Posterior vena cava (tissue), 2 donors: ENCODE measurements at regions not wholly inside any gene's neighbourhood (a gene's known extent, or its start where the extent isn't known, plus 50 kb on each side); places are given as distances from the start of the nearest gene placed in this dataset.
"Not testable (repeated sequence)": the region's sequence is repeated elsewhere in the genome, so short reads cannot be mapped to it uniquely, and the experiment has no call there.

Experiments
- DNase-seq: peaks from one replicate; pipeline ENCODE4 v3.0.0-alpha.2; 2020; ENCODE audit warnings: low spot score
- intact Hi-C, 2 donors: fragments of 100-400 bp; cut with DNase I; formaldehyde crosslinking; loops; one replicate each; pipeline versions ENCODE4 v1.14.1 to v1.14.2; 2022 to 2023
- donor health status: DM: yes; HTN: yes; CAD: no.
- donor health status: DM: yes; HTN: yes; CAD: no.

DNA sequence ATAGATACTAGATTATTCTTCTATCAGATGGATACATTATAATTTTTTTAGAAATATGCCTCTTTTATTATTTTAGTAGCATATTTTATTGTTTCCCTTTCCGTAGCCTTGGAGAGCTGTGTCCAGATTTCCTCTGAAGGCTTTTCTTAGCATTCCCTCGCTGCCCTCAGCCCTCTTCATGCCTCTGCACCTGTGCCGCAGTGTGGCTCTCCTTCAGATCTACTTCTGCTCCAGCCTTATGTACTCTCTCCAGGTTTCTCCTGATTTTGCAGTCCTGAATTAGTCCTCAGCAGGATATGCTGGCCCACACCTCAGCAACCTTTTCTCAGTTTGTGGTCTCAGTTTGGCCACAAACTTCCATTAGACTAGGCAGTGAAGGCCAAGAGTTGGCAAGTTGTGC is 1052.0 kb downstream of the TAF11L14 start:
- DNase-seq: no peak
- intact Hi-C loops: no loop called here

DNA sequence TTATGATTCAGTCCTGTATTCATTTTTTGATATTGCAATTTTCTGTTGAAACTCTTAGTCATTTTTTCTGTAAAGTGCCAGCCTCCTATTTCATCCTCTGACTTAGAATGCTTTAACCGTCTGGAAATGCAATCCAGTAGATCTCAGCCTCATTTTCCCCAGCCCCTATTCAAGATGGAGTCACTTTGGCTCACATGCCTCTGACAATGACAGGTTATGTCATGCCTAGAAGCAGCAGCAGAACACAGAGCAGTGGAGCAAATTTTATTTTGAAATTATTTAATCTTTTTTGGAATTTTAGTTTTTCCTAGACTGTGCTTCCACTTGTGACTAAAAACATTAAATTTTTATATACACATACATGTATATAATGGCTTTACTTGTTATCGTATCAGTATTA is 1053.2 kb downstream of the TAF11L14 start:
- DNase-seq: no peak
- intact Hi-C loops: no loop called here

DNA sequence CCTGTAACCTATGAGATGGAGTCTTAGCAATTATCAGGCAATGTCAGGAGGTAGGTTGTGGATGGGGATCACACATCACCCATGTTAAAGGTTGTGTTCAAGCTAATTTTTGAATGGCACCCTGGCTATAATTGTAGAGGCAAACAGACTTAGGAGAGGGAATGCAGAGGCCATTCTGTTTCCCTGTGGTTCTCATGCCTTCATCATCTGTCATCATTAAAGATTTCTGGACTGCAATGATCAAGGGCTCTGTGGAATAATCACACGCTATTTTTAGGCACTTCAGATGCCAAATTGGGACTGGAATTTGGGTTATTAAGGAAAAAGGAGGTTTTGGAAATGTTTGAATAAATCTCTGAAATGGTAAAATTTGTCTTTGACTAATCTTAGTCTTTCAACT is 1065.4 kb downstream of the TAF11L14 start:
- intact Hi-C loops: no loop called here

DNA sequence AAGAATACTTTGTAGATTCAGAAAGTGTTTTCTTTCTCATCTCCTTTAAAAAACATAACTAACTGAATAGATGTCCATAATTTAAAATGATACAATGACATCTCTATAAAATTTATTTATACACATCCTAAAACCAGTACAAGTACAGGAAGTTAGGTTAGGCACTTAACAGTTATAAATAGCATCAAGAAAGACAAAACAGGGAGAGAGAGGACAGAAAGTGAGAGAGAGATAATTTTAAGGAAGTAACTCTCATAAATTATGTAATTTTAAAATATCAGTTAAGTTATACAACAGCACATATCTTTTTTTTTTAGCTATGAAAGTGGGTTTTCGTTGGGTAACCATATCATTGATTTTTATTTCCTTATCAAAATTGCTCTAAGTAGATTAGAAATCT is 1068.6 kb downstream of the TAF11L14 start:
- DNase-seq: no peak
- intact Hi-C loops: no loop called here

More for the DNA sequence above, 1065.4 kb downstream of the TAF11L14 start:
- no peak for DNase-seq

DNA sequence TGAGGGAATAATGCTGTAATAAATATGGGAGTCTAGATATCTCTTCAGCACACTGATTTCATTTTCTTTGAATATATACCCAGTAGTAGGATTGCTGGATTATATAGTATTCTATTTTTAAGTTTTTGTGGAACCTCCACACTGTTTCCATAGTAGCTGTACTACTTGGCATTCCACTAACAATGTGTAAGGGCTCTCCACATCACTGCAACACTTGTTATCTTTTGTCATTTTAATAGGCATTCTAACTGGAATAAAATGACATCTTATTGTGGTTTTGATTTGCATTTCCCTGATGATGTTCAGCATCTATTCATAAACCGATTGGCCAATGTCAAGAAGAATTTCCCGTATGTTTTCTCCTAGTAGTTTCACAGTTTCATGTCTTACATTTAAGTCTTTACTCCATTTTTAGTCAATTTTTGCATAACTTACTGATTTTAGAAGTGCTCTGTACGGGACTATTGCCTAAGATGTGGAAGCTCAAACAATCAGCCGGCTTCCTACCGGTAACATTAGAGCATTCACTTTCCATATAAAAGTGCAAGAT is 1078.8 kb downstream of the TAF11L14 start:
- intact Hi-C loops: no loop called here
- DNase-seq: no peak

DNA sequence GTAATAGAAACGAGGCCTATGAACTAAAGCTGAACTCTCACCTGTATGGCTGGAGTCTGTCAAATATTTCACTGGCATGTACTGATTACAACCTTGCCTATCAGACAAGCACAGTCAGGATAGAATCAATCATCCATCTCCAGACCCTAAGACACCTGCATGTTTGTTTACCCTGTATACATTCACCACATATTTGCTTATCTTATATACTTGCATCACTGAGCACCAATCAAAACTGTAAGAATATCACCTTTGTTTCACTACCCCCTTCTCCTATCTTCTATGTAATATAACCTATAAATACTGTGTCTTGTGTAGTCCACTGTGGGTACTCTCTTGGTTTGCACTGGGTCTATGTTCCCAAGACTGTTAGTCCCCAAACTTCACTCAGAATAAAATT is 1085.7 kb downstream of the TAF11L14 start:
- DNase-seq: no peak
- intact Hi-C loops: no loop called here

DNA sequence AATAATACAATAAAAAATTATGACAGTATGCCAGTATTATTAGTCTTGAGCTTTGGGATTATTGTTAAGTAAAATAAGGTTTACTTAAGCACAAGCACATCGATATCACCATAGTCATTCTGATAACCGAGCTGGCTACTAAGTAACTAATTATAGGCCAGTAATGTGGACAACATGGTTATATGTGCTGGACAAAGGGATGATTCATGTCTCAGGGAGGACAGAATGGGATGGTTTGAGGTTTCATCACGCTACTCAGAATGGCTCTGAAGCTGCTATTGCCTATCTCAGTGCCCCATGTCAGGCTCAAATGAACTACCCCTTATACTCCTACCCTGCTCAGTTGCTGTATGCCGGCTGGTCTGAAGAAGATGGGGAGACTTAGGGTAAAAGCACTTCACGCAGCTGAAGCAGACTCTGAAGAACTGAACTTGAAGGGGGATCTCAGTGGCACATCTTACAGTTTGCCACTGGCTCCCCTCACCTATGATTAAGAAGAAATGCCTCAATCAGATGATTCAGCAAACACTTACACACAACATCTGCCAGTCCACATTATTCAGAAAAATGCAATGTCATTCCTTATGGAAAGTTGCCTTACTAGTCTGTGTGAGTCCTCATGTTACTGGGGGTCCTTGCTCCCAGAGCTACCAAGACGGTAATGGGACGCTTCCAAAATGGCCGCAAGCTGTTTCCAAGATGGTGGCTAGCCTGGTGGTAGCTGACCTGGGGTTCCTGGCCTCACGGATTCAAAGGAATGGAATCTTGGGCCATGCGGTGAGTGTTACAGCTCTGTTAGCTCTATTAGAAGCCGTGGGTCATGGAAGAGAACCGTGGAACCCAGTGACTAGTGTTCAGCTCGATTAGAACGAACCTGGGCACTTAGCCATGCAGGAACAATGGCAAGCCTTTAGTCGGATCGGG is 1098.6 kb downstream of the TAF11L14 start:
- no peak for DNase-seq
- intact Hi-C loops: no loop called here

DNA sequence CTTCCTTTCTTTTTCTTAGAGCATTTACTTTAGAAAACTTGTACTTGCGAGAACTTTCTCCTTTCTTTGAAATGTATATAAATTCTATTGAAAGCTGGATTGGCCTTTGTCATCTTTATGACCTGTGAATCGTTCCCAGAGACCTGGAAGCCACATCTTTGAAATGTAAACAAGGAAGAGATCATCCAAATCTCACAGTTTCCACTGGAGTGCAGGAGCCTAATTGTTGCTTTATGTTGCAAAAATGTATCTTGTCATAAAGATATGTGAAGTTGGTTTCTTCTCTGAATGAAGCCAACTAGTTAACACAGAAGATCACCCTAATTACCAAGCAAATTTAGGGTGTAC is 1101.8 kb downstream of the TAF11L14 start:
- no peak for DNase-seq
- intact Hi-C loops: no loop called here

DNA sequence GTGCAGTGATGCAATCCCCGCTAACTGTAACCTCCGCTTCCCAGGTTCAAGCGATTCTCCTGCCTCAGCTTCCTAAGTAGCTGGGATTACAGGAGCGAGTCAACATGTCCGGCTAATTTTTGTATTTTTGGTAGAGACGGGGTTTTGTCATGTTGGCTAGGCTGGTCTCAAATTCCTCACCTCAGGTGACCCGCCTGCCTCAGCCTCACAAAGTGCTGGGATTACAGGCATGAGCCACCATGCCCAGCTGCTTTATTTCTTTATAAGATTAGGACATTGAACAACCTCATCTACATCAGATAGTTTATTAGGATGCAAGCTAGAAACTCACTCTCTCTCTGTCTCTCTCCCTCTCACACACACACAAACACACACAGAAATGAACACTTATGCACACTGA is 1102.5 kb downstream of the TAF11L14 start:
- intact Hi-C loops, DNase-seq: not testable (repeated sequence)

DNA sequence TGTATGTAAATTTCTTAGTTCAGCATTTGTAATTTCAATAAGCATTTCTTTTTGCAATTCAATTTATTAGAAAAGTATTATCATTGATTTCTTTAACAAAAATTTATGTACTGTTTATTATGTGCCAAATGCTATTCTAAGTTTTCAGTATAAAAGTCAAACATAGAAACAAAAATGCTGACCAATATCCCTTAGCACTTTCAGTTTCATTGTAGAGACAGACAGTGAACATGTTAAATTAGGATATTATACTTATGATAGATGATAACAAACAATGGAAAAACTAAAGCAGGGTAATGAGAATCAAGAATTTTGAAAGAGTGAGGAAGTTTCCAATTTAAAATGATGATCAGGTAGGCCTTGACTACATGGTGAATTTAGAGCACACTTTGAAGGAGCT is 1106.0 kb downstream of the TAF11L14 start:
- intact Hi-C loops: no loop called here
- no peak for DNase-seq

DNA sequence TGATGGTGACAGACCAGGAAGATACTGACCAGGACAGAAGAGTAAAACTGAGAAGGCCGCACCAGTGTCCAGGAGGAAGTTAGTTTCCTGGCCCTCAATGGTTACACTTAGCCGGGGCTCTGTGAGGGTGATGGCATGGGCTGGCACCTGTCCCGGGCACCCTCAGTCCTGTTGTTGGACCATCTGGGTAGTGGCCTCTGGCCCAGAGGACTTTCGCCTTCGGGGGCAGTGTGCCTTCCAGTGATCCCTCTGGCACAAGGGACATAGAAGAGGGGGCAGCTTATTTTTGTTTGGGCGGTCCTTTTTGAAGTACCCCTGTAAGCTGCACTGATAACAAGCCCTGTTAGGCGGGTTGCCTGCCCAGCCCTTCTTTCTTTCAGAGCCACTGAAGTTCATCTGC is 1108.6 kb downstream of the TAF11L14 start:
- DNase-seq: no peak
- intact Hi-C loops: no loop called here

DNA sequence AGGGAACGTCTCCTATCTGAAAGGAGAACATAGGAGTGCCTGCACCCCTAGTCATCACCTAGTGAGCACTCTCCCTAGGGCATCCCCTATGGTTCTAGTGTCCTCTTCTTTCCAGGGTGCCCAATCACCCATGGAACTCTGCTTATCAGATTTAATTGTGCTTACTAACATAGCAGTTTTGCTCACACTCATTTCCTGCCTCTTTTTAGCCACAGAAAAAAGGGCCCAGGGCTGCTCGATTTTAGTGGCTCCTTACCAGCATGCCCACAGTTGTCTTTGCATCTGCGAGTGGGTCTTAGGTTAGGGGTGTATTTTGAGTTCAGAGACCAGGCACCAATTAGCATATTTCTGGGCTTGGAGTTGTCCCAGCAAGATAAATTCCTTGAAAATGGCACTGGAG is 1110.2 kb downstream of the TAF11L14 start:
- no peak for DNase-seq
- intact Hi-C loops: no loop called here

DNA sequence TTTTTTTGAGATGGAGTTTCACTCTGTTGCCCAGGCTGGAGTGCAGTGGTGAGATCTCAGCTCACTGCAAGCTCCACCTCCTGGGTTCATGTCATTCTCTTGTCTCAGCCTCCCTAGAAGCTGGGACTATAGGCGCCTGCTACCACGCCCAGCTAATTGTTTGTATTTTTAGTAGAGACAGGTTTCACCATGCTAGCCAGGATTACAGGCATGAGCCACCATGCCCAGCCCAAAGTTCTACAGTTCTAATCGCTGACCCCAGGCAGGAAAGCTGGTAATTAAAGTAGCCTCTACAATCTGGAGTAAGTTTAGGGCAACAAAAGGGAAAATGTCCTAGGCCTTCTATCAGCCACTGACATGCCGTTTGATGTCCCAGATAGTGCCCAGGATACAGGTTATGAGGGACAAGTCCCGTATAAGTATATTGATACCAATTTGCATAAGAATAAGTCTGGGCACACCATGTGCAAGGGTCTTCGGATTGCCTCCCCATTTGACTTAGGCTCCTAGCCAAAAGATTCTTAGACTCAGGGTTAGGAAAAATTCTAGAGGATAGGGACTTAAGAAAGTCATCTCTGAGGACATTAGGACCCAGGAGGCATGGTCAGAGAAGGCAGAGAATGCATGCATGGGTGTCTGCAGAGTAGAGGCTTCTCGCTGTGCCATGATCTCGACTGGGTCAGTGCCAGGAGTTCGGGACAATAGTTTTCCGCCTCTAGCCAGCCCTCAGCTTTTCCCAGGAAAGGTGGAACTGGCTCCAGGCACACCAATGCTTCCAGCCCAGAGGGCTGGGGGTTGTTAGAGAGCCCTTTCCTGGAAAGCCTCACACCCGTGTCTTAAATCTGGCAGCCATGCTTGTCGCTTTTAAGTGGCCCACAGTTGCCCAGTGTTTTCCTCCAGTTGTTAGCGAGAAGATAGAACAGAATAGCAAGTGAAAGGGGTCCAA is 1111.1 kb downstream of the TAF11L14 start:
- no peak for DNase-seq
- intact Hi-C loops: no loop called here

DNA sequence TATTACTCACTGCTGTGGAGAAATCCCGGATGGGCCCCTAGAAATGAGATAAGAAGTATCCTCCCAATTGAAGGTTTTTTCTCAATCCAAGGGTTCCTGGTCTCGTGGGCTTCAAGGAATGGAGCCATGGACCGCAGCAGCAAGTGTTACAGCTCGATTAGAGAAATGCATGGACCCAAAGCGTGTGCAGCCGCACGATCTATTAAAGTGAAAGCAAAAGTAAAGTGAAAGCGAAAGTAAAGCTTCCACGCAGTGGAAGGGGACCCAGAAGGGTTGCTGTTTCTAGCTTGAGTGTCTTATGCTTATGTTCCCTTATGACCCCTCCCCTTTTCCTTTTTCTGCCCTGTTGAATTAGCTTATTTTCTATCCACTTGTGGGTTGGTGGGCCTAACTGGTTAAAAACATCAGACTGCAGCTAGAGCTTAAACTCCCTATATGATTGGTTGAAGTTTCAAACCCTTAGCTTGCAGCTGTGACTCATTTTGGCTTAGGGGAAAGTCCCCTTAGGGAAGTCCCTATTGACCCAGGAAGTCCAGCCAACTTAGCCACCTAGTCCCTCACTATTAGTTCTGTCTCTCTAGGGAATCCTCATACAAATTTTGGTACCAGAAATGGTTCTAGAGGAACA is 1111.8 kb downstream of the TAF11L14 start:
- intact Hi-C loops: no loop called here
- DNase-seq: no peak

DNA sequence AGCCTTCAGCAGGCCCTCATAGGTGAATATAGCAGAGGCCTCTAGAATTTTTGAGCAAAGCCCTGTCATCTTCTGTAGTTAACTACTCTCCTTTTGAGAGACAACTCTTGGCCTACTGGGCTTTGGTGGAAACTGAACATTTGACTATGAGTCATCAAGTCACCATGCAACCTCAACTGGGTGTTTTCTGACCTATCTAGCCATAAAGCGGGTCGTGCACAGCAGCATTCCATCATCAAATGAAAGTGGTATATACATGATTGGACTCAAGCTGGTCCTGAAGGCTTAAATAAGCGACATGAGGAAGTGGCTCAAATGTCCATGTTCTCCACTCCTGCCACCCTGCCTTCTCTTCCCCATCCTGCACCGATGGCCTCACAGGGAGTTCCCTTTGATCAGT is 1115.5 kb downstream of the TAF11L14 start:
- intact Hi-C loops: no loop called here

DNA sequence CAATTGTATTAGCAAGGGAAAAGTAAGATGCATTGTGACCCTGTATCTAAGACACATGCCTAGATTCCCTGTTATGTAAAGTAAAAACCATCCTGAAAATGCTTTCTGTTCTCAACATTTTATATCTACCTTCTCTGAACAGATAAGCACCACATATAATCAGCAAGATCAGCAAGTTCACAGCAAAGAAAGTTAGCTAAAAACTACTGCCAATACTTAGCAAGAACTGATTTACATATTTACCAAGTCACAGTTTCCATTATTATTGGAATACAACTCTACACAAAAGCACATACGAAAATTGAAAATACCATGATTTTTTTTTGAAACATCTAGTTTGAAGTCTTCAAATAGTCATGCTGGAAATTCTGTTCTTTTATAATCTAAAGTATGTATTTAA is 1118.1 kb downstream of the TAF11L14 start:
- no peak for DNase-seq
- intact Hi-C loops: no loop called here

More for the DNA sequence above, 1115.5 kb downstream of the TAF11L14 start:
- no peak for DNase-seq

DNA sequence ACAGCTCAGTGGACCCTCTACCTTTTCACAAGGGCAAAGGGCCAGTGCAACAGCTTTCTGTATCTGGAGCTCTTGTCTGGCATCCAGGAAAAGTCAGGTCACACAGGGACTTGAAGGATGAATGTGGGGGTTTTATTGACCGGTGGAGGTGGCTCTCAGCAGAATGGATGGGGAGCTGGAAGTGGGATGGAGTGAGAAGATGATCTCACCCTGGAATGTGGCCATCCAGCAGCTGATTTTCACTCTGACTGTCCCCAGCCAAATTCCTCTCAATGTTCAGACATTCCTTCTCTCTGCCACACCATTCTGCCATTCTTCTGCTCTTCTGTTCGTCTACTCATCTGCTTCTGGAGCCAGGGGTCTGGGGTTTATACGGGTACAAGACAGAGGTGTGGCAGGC is 1119.9 kb downstream of the TAF11L14 start:
- intact Hi-C loops: no loop called here
- DNase-seq: no peak

DNA sequence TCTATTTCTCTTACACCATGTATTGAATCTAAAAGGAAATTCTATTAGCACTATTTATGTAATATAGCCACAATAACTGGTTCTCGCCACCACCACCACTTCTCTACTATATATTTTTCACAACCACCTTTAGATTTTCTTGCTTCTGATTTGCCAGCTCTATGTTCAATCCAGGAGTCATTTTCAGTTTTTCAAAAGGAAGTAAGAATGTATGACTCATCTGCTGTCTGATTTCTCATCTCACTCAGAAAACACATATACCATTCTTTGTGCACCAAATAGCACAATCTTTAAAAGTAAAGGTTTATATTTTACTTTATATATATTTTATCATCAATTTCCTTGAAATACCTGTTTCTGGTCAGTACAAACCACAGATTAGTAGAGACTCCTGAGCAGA is 1127.5 kb downstream of the TAF11L14 start:
- intact Hi-C loops: no loop called here
- DNase-seq: no peak

DNA sequence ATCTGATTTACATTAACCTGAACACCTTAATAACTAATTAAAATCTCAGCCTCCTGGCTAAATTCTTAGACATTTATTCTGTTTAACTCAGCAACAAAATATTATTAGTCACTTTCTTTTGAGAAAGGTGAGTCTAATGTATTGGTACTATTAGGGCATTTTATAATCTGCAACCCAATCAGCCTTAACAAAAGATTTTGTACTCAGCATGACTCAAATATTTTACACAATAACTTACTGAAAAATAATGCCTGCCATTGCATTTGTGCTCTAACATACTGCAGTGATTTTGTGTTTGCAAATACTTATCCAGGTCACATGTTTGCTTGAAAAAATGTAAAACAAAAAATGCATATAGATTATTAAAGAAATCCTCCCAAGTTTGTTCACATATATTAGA is 1129.9 kb downstream of the TAF11L14 start:
- DNase-seq: no peak
- intact Hi-C loops: no loop called here

DNA sequence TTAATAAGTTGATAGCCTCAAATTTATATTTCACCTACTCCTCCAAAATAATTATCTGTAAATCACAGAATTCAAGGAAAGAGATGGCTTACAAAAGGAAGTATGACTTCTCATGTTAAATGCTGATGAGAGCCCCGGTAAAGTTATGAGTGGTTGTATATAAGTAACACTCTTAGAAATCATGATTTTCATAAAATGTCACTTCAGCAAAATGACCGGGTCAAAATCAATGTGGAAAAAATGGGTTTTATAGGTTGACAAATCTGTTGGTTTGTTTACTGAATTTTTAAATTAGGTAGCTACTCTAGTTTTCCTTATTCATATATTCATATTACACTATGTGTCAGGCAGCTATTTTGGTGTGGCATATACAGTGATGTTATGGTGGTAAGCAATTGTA is 1131.0 kb downstream of the TAF11L14 start:
- intact Hi-C loops: no loop called here
- DNase-seq: no peak
